GM19324 (cell line): ENCODE measurements at regions not wholly inside any gene's neighbourhood (a gene's known extent, or its start where the extent isn't known, plus 50 kb on each side); places are given as distances from the start of the nearest gene placed in this dataset.

Experiments
- ATAC-seq: cut with Tn5 transposase; IDR thresholded peaks from one replicate; pipeline ENCODE4 v1.9.1; 2021; ENCODE audit warnings: mild to moderate bottlenecking, moderate library complexity; ENCODE audit not compliant: unreplicated experiment, low FRiP score

- ATAC-seq = no peak
Observed at GRCh38 chr9:73543727-73544126, 392.1 kb downstream of the ANXA1 start.

GRCh38 chr9:73548201-73548600, 396.5 kb downstream of the ANXA1 start:
- no peak for ATAC-seq

- no peak for ATAC-seq
Observed at GRCh38 chr9:73549991-73550390, 398.3 kb downstream of the ANXA1 start.

- ATAC-seq = no peak
Observed at GRCh38 chr9:73553295-73553694, 401.6 kb downstream of the ANXA1 start.

- ATAC-seq = no peak
Observed at GRCh38 chr9:73558471-73558870, 406.8 kb downstream of the ANXA1 start.

- no peak for ATAC-seq
Observed at GRCh38 chr9:73565026-73565425, 413.4 kb downstream of the ANXA1 start.

GRCh38 chr9:73565833-73566465, 414.3 kb downstream of the ANXA1 start:
- ATAC-seq = no peak

GRCh38 chr9:73566627-73567026, 415.0 kb downstream of the ANXA1 start:
- ATAC-seq = no peak

GRCh38 chr9:73573235-73573634, 421.6 kb downstream of the ANXA1 start:
- no peak for ATAC-seq

- no peak for ATAC-seq
Observed at GRCh38 chr9:73575101-73576060, 423.7 kb downstream of the ANXA1 start.

GRCh38 chr9:73577848-73578247, 426.2 kb downstream of the ANXA1 start:
- ATAC-seq = no peak

- ATAC-seq = no peak
Observed at GRCh38 chr9:73579823-73580222, 428.2 kb downstream of the ANXA1 start.

GRCh38 chr9:73583576-73583975, 431.9 kb downstream of the ANXA1 start:
- ATAC-seq = no peak

- ATAC-seq = no peak
Observed at GRCh38 chr9:73595036-73595545, 443.4 kb downstream of the ANXA1 start.

GRCh38 chr9:73596321-73596720, 444.7 kb downstream of the ANXA1 start:
- ATAC-seq = no peak

GRCh38 chr9:73597039-73597438, 445.4 kb downstream of the ANXA1 start:
- ATAC-seq = no peak

GRCh38 chr9:73597771-73598170, 446.1 kb downstream of the ANXA1 start:
- no peak for ATAC-seq

- ATAC-seq = no peak
Observed at GRCh38 chr9:73609381-73609780, 457.7 kb downstream of the ANXA1 start.

GRCh38 chr9:73611032-73611431, 459.4 kb downstream of the ANXA1 start:
- no peak for ATAC-seq

GRCh38 chr9:73613092-73613701, 461.5 kb downstream of the ANXA1 start:
- no peak for ATAC-seq

- ATAC-seq = no peak
Observed at GRCh38 chr9:73615557-73615956, 463.9 kb downstream of the ANXA1 start.
